Hematopoietic multipotent progenitor cell treated with erythropoietin and hydrocortisone succinate and interleukin-3 and kit ligand, for 17 days (in vitro differentiated cells): ENCODE measurements at regions not wholly inside any gene's neighbourhood (a gene's known extent, or its start where the extent isn't known, plus 50 kb on each side); places are given as distances from the start of the nearest gene placed in this dataset.
"Not testable (repeated sequence)": the region's sequence is repeated elsewhere in the genome, so short reads cannot be mapped to it uniquely, and the experiment has no call there.

Experiments used
- DNase-seq: peaks from one replicate; pipeline ENCODE4 v3.0.0-alpha.2; 2015; ENCODE audit warnings: low spot score

- no peak for DNase-seq
These were observed 762.3 kb downstream of the BCL11A start for GRCh38 chr2:59791004-59791618.

- no peak for DNase-seq
These were observed 763.1 kb downstream of the BCL11A start for GRCh38 chr2:59790186-59791003.

GRCh38 chr2:59789523-59789922 is 763.9 kb downstream of the BCL11A start:
- no peak for DNase-seq

GRCh38 chr2:59787095-59787494 is 766.4 kb downstream of the BCL11A start:
- no peak for DNase-seq

GRCh38 chr2:59786684-59787083 is 766.8 kb downstream of the BCL11A start:
- DNase-seq, result no peak

GRCh38 chr2:59779571-59779970 is 773.9 kb downstream of the BCL11A start:
- no peak for DNase-seq

- no peak for DNase-seq
These were observed 776.3 kb downstream of the BCL11A start for GRCh38 chr2:59777120-59777519.

GRCh38 chr2:59776726-59777008 is 776.8 kb downstream of the BCL11A start:
- DNase-seq, result no peak

GRCh38 chr2:59774821-59775433 is 778.5 kb downstream of the BCL11A start:
- DNase-seq, result no peak

- DNase-seq, result no peak
These were observed 782.8 kb downstream of the BCL11A start for GRCh38 chr2:59770651-59771050.

- no peak for DNase-seq
These were observed 791.5 kb downstream of the BCL11A start for GRCh38 chr2:59761966-59762365.

GRCh38 chr2:59756150-59756549 is 797.3 kb downstream of the BCL11A start:
- no peak for DNase-seq

- DNase-seq, result no peak
These were observed 799.3 kb downstream of the BCL11A start for GRCh38 chr2:59754011-59754735.

- DNase-seq, result no peak
These were observed 800.9 kb downstream of the BCL11A start for GRCh38 chr2:59752512-59752911.

GRCh38 chr2:59752071-59752470 is 801.4 kb downstream of the BCL11A start:
- no peak for DNase-seq

GRCh38 chr2:59751214-59751613 is 802.2 kb downstream of the BCL11A start:
- not testable (repeated sequence) for DNase-seq

GRCh38 chr2:59746291-59746690 is 807.2 kb downstream of the BCL11A start:
- no peak for DNase-seq

GRCh38 chr2:59745085-59745484 is 808.4 kb downstream of the BCL11A start:
- no peak for DNase-seq

- no peak for DNase-seq
These were observed 809.0 kb downstream of the BCL11A start for GRCh38 chr2:59744436-59744835.

GRCh38 chr2:59741840-59742239 is 811.6 kb downstream of the BCL11A start:
- DNase-seq, result no peak

GRCh38 chr2:59739166-59739565 is 814.3 kb downstream of the BCL11A start:
- no peak for DNase-seq

GRCh38 chr2:59737299-59737698 is 816.2 kb downstream of the BCL11A start:
- DNase-seq, result no peak

- no peak for DNase-seq
These were observed 818.7 kb downstream of the BCL11A start for GRCh38 chr2:59734743-59735142.
